NCI-H345 treated with DMSO at 0.1 percent for 48 hours (cell line): ENCODE measurements at regions not wholly inside any gene's neighbourhood (a gene's known extent, or its start where the extent isn't known, plus 50 kb on each side); places are given as distances from the start of the nearest gene placed in this dataset.

Source experiments
- DNase-seq: peaks from one replicate; lab custom pipeline; 2025; ENCODE audit not compliant: unreplicated experiment; lab: John Stamatoyannopoulos, UW

DNA sequence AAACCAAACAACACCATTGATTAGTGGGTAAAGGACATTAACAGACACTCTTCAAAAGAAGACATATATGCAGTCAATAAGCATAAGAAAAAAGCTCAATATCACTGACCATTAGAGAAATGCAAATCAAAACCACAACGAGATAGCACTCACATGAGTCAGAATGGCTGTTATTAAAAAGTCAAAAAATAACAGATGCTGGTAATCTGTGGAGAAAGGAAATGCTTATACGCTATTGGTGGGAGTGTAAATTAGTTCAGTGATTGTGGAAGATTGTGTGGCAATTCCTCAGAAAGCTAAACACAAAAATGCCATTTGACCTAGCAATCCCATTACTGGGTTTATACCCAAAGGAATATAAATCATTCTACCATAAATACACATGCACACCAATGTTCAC is 182.6 kb downstream of the TRPC6 start:
- DNase-seq = no peak

GRCh38 chr11:101397979-101398378 is 185.8 kb downstream of the TRPC6 start:
- DNase-seq = no peak

- DNase-seq = no peak
Observed at GRCh38 chr11:101390539-101390938, 193.3 kb downstream of the TRPC6 start.

DNA sequence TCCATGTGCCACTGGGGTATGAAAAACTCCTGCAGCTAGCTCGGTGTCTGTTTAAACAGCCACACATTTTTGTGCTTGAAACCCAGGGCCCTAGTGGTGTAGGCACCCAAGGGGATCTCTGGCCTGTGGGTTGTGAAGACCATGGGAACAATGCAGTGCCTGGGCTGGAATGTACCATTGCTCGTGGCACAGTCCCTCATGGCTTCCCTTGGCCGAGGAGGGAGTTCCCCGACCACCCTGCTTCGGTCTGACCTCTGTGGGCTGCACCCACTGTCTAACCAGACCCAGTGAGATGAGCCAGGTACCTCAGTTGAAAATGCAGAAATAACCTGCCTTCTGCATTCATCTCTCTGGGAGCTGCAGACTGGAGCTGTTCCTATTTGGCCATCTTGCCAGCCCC is 214.0 kb downstream of the TRPC6 start:
- DNase-seq = no peak

DNA sequence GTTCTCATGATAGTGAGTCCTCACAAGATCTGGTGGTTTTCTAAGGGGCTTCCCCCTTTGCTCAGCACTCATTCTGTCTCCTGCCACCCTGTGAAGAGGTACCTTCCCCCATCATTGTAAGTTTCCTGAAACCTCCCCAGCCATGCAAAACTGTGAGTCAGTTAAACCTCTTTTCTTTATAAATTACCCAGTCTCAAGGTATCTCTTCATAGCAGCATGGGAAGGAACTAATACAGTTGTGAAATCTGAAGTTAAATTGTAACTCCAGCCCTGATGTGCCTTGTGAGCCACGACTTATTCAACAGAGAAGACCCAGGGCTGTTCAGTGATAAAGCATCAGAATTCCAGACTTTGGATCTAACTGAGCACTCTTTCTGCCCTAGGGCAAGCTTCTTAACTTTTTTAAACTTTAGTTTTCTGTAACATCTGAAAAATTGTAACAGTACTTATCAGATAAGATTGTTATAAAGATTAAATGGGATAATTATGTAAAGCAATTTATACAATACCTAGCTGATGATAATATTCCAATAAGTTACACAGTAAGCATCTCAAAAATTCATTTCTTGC is 220.0 kb downstream of the TRPC6 start:
- DNase-seq = no peak

DNA sequence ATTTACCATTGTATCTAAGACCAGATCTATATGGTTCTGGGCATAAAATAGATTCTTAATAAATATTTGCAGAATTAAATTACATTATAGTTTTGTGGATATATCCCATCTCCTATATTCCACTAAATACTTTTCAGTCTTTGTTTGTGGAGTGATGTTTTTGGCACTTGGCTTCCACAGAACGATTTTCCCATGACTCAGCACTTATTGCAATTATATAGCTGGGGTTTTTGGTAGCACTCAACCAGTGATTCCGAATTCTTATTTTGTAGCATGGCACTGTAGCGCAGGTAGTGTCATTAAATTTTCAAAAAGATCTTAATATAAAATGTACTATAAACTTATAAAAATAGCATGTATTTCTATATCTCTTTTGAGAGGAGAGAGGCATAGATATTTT is 221.2 kb downstream of the TRPC6 start:
- DNase-seq = no peak

GRCh38 chr11:101357771-101358170 is 226.0 kb downstream of the TRPC6 start:
- no peak for DNase-seq

GRCh38 chr11:101354801-101355200 is 225.2 kb upstream of the PGR start:
- no peak for DNase-seq

GRCh38 chr11:101348786-101349185 is 219.2 kb upstream of the PGR start:
- no peak for DNase-seq

- DNase-seq = no peak
Observed at GRCh38 chr11:101346591-101346990, 217.0 kb upstream of the PGR start.

GRCh38 chr11:101345891-101346290 is 216.3 kb upstream of the PGR start:
- DNase-seq = no peak

- DNase-seq = no peak
Observed at GRCh38 chr11:101342307-101342706, 212.7 kb upstream of the PGR start.

- no peak for DNase-seq
Observed at GRCh38 chr11:101341578-101341977, 212.0 kb upstream of the PGR start.

DNA sequence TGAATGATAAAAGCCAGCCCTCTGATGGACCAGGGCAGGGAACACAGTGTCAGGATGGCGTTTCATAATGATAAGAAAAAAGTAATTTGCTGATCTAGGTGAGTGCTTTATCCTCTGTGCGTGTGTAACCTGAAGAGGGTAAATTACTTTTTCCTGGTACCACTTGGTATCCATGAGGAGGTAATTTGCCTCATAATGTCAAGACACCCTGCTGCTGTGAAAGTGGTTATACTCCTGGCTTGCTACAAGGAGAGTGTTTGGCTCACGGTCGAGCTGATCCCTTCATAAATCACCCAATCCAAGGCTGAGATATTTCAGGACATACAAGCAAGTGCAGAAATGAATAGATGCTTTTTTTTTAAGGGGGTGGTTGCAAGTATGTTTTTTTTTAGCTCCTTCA is 207.2 kb upstream of the PGR start:
- peak; percentile 85 for DNase-seq

DNA sequence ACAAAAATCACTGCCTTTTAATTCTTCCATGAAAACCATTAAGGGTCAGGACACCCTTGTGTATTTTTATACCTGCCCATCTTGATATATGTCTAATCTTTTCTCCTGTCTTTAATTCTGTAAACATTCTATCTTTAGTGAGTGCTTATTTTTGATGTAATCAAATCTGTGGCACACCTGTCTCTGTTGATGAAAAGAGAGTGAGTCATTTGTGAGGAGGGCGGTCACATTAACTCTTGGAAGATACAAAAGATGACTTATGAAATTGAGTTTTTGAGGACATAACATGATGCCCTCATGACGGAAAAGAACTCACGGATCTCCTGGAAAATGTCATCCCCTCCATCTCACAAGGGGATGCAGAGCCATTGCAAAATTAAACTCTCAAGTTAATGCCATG is 206.5 kb upstream of the PGR start:
- DNase-seq = no peak

DNA sequence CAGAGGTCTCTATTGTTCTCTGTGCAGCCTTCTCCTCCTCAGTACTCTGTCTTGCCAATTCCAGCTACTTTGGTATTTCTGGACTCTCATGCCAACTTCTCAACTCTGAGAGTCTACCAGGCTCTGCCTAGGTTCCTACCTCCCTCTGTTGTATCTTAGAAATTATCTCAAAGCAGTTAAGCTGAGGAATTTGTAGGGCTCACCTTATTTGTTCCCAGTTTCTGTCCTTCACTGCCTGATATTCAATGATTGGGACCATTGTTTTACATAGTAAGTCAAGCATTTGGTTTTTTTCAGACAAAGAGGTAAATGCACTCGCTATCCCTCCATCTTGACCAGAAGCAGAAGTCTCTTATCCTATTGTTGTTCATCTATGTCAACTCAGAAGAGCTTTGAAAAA is 205.0 kb upstream of the PGR start:
- DNase-seq = no peak

DNA sequence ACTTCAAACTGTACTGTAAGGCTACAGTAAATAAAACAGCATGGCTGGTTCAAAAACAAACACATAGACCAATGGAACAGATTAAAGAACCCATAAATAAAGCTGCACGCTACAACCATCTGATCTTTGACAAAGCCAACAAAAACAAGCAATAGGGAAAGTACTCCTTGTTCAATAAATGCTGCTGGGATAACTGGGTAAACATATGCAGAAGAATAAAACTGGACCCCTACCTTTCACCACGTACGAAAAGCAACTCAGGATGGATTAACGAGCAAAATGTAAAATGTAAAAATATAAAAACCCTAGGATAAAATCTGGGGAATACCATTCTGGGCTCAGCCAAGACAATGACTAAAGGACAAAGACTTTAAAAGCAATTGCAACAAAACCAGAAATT is 201.8 kb upstream of the PGR start:
- DNase-seq = no peak

DNA sequence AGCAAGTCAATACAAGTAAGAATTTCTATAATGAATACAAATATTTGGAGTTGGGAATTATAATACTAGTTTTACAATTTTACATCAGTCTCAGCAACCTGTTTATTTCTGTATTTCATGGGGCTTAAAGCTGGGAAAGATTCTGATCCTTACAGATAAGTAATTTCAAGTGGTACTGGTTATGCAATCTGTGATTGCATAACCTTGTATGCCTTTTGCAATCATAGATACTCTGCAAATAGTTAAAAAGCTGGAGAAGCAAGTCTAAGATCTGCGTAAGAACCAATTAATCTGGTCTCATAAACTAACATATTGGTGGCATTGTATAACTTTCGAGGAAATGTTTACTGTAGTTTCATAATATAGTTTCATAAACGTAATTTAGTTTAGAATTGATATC is 198.3 kb upstream of the PGR start:
- DNase-seq = no peak

GRCh38 chr11:101326141-101326540 is 196.5 kb upstream of the PGR start:
- no peak for DNase-seq

DNA sequence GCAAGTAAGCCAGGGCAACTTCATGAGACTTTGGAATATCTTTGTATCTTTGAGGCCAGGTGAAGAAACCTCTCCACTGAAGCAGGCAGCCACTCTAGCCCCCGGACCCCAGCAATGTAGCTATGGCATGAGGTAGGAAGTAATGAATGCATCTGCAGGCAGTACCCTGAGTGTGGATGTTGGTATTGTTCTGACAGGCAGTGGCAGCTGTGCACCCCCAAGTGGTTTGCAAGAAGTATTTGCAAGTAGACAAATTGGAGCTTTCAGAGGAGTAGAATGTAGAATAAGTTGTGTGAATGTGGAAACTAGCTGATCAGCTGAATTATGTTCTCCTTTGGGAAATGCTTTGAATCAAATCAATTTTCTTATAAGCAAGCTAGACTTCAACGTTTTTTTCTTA is 194.4 kb upstream of the PGR start:
- DNase-seq = no peak

GRCh38 chr11:101321222-101321621 is 191.6 kb upstream of the PGR start:
- DNase-seq = no peak

GRCh38 chr11:101306721-101307120 is 177.1 kb upstream of the PGR start:
- no peak for DNase-seq

DNA sequence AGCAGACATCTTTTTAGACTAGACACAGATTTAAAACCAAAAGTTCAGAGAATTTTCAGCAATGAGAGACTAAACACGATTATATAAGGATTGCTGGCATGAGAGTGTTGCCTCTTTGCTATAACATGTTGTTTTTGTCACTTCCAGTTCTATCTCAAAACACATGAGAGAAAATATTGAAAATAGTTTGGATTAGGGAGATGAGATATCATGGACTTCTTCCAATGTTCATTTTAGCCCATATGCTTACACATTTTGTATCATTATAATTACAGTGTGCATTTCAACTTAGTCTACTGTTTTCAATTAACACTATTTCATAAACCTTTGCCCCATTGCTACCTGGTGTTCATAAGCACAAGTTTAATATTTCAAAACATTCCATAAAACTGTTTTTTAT is 175.9 kb upstream of the PGR start:
- no peak for DNase-seq

GRCh38 chr11:101299210-101299609 is 169.6 kb upstream of the PGR start:
- DNase-seq = no peak
